GM06990 (cell line): ENCODE measurements at regions not wholly inside any gene's neighbourhood (a gene's known extent, or its start where the extent isn't known, plus 50 kb on each side); places are given as distances from the start of the nearest gene placed in this dataset.

Experiments used
- DNase-seq: peaks from one replicate; pipeline ENCODE4 v3.0.0-alpha.2; 2011; ENCODE audit not compliant: insufficient read length; ENCODE audit errors: extremely low read depth
- H3K27me3 ChIP-seq: replicated peaks from 2 replicates; pipeline ENCODE4 v1.6.0; 2011; ENCODE audit warnings: low read length; ENCODE audit not compliant: control insufficient read depth, insufficient read depth
- H3K36me3 ChIP-seq: 2 replicates; pipeline ENCODE4 v1.5.1; 2011; ENCODE audit warnings: low read length; ENCODE audit not compliant: control insufficient read depth, insufficient read depth
- H3K4me3 ChIP-seq: replicated peaks from 2 replicates; pipeline ENCODE4 v1.5.1; 2011; ENCODE audit warnings: low read depth, mild to moderate bottlenecking, control low read depth, low read length
- TF ChIP-seq, protein P1 (sequence below): IDR thresholded peaks from 2 replicates; pipeline ENCODE4 v1.5.1; 2011; ENCODE audit warnings: low read length, control low read depth, mild to moderate bottlenecking, inconsistent platforms; ENCODE audit not compliant: insufficient read depth, poor library complexity, severe bottlenecking

DNA sequence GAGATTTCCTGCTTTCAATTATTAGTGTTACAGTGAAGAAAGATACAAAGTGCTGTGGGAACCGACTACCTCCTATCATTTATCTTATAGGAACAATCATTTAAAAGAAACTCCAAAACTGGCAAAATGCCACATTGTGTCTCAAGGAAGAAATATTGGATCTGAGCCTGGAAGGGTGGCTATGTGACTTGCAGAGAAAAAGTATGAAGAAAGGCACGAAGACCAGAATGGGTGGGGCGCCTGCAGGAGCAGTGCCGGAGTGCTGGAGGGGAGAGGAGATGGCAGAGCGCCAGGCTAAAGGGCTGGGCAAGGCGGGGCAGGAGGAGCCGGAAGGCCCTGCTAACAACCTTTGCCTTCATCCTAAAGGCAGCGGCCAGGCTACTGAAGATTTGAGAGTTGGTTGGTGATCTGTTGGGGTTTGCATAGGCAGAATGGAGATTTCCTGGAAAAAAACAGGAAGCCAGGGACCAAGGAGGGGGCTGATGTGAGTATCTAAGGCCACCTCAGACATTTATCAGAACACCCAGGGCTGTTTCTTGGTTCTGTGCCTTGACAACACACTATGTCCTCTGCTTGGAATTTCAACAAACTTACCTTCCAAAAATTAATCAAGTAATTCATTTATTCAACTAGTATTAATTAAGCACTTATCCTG lies 125.6 kb downstream of the MAFB start:
- TF ChIP-seq, protein P1, sequence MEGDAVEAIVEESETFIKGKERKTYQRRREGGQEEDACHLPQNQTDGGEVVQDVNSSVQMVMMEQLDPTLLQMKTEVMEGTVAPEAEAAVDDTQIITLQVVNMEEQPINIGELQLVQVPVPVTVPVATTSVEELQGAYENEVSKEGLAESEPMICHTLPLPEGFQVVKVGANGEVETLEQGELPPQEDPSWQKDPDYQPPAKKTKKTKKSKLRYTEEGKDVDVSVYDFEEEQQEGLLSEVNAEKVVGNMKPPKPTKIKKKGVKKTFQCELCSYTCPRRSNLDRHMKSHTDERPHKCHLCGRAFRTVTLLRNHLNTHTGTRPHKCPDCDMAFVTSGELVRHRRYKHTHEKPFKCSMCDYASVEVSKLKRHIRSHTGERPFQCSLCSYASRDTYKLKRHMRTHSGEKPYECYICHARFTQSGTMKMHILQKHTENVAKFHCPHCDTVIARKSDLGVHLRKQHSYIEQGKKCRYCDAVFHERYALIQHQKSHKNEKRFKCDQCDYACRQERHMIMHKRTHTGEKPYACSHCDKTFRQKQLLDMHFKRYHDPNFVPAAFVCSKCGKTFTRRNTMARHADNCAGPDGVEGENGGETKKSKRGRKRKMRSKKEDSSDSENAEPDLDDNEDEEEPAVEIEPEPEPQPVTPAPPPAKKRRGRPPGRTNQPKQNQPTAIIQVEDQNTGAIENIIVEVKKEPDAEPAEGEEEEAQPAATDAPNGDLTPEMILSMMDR: no peak
- Histone ChIP-seq H3K27me3 (no peaks in the 10 kb centered on the region), H3K36me3 (no peaks in the 10 kb centered on the region), H3K4me3 (no peak overlapping the region)
- DNase-seq: no peak

DNA sequence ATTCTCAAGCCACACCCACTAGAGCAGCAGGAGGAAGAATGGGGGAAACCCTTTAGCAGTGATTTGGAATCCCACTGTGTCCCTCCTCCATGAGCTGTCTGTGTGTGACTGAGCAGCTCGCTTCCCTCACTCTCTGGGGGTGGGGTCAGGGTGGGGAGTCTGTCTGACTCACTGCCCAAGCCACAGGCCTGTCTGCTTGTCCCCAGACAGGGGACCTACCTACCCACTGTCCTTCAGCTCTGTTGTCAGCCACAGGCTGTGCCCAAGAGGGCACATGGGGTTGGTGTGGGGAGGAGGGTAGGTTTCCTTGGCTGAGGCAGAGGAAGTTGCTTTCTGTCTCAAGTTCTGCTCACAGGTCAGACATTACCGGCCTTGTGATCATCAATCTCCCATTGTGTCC lies 127.0 kb downstream of the MAFB start:
- H3K4me3 ChIP-seq: no peak overlapping the region
- no peaks in the 10 kb centered on the region for H3K27me3 ChIP-seq
- H3K36me3 ChIP-seq: no peaks in the 10 kb centered on the region
- TF ChIP-seq, protein P1: no peak
- no peak for DNase-seq

DNA sequence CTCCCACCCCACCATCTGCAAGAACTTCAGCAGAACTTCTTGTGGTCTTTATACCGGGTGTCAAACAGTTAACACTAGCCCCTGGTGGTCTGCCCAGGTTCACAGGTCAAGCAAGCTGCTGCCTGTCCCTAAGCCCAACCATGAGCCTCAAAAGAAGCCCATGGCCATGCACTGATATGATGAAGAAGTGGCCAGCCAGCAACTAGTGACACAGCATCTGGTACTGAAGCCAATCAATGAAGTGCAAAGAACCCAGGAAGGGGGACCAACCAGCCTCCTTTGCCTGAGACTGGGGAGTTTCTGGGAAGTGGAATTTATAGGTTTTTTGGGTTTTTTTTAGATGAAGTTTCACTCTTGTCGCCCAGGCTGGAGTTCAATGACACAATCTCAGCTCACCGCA lies 127.8 kb downstream of the MAFB start:
- H3K36me3 ChIP-seq: no peaks in the 10 kb centered on the region
- no peaks in the 10 kb centered on the region for H3K27me3 ChIP-seq
- no peak for DNase-seq
- H3K4me3 ChIP-seq: no peak overlapping the region
- TF ChIP-seq, protein P1: no peak

DNA sequence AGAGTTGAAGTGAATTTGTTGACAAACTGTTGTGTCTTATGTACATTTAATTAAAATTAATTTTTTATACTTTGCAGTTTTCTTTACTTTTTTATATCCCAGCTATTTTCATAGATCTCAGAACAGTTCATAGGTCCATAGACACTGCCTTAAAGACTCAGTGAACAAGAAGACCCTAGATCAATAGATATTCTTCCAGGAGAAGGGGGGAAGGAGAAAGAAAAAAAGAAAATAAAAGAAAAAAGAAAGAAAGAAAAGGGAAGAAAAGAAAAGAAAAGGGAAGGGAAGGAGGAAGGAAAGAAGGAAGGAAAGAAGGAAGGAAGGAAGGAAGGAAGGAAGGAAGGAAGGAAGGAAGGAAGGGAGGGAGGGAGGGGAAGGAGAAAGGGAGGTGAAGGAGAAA lies 130.8 kb downstream of the MAFB start:
- DNase-seq: no peak
- H3K27me3 ChIP-seq: no peaks in the 10 kb centered on the region
- TF ChIP-seq, protein P1: no peak
- H3K36me3 ChIP-seq: no peaks in the 10 kb centered on the region
- no peak overlapping the region for H3K4me3 ChIP-seq

DNA sequence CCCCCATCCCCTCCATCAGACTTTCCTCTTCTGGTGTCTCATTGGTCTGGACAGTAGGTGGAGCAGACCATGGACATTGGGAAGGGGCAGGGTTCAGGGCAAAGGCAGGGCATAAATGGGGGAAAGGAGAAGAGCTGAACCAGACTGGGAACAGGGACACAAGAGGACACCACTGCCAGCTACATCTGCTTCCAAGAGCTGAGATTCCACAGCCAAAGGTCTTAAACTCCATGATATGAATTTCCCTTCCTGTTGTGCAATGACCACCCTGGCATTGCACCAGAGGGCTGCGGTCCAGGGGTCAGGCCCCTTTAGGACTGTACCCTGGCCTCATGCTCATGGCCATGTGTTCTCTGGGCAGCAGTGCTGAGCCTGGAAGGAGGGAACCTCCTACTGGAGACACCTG lies 137.9 kb downstream of the MAFB start:
- TF ChIP-seq, protein P1: no peak
- H3K27me3 ChIP-seq: no peaks in the 10 kb centered on the region
- H3K4me3 ChIP-seq: no peak overlapping the region
- DNase-seq: no peak
- H3K36me3 ChIP-seq: no peaks in the 10 kb centered on the region
